ENCODE measurements at regions not wholly inside any gene's neighbourhood (a gene's known extent, or its start where the extent isn't known, plus 50 kb on each side); places are given as distances from the start of the nearest gene placed in this dataset.

GRCh38 chr5:159713773-159714172 is 202.5 kb upstream of the ADRA1B start:
- no peak for DNase-seq

GRCh38 chr5:159725475-159725874 is 190.8 kb upstream of the ADRA1B start:
- DNase-seq, result no peak

- no peak for DNase-seq
Measured at GRCh38 chr5:159727167-159727566, 189.1 kb upstream of the ADRA1B start.

- DNase-seq, result no peak
Measured at GRCh38 chr5:159730285-159730684, 186.0 kb upstream of the ADRA1B start.

DNA sequence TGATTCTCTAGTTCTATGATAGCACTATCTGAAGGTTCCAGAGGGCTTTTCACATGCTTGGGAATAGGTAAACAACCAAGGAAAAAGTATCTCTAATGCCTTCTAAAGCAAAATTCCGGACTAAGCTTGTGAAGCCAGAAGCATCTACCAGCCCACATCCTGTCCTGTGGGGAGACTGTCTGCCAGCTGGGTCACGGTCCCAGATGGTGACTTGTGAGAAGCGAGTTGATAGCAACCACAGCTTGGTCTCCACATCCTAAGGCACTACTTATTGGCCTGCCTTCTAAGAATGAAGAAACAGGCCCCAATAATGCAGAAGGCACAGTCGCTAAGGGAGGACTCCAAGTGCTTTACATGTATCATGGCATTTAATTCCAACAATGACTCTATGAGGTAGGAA is 184.1 kb upstream of the ADRA1B start:
- no peak for DNase-seq

DNA sequence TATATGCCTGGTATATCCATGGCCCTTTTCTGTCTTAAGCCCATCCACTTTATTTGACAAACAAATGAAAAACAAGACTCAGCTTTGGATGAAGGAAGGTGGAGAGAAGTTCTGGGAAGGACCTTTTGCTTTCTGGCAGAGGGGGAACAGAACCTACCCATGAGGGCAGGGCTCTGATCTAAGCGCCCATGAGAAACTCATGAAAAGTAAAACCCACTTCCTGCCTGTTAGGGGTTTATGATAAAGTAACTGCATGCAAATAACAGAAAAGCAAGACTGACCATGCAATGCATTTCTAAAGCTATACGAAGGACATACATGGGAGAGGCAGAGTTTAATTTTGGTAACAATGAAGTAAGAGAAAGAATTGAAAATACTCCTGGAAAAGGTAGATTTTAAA is 181.9 kb upstream of the ADRA1B start:
- no peak for DNase-seq

- DNase-seq, result no peak
Measured at GRCh38 chr5:159735036-159735435, 181.2 kb upstream of the ADRA1B start.

- DNase-seq, result no peak
Measured at GRCh38 chr5:159735749-159736660, 180.3 kb upstream of the ADRA1B start.

DNA sequence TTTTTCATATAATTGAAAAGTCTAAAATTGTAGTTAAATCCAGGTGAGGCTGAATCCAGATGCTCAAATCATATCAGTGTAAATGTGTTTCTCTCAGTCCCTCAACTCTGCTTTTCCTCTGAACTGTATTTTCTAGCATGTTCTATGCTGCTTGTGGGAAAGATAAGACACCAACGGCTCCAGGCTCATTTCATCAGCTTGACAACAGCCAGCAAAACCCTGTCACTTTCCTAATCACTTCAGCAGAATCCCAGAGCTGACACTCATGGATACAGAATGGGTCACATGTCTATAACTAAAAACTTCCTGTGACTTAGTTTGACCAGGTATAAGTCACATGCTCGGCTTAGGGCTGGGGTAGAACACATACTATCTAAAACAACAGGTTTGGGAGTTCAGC is 179.4 kb upstream of the ADRA1B start:
- DNase-seq, result no peak

DNA sequence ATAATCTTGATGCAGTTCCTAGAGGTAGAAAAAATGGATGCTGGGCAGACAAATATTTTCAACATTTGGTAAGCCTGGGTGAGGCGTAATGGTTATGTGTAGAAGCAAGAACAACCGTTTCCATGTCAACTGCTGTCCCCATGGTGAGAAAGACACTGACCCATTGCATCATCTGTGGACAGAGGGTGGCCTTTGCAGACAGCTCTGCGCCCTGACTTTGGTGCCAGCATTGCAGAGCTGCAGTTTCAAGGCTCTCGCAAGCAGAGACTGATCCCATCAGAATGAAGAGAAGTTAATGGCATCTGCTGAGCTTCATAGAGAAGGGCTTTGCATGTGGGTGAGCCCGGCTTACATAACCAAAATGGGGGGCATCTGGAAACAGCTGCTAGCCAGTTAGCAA is 179.0 kb upstream of the ADRA1B start:
- DNase-seq, result no peak

- DNase-seq, result no peak
Measured at GRCh38 chr5:159741829-159742322, 174.4 kb upstream of the ADRA1B start.

DNA sequence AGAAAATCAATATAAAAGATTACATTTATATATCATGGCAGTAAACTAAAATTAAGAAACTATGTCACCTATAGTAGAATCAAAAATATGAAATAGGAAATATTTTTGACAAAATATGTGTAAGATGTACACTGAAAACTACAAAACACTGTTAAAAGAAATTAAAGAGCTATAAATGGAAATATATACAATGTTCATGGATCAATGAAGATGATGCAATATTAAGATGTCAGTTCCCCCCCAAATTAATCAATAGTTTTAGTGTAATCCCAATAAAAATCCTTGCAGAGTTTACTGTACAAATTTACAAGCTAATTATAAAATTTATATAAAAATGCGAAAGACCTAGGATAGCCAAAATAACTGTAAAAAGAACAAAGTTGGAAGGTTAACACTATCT is 173.0 kb upstream of the ADRA1B start:
- no peak for DNase-seq

GRCh38 chr5:159746707-159747106 is 169.6 kb upstream of the ADRA1B start:
- DNase-seq, result no peak

GRCh38 chr5:159749146-159749545 is 167.1 kb upstream of the ADRA1B start:
- DNase-seq, result no peak

DNA sequence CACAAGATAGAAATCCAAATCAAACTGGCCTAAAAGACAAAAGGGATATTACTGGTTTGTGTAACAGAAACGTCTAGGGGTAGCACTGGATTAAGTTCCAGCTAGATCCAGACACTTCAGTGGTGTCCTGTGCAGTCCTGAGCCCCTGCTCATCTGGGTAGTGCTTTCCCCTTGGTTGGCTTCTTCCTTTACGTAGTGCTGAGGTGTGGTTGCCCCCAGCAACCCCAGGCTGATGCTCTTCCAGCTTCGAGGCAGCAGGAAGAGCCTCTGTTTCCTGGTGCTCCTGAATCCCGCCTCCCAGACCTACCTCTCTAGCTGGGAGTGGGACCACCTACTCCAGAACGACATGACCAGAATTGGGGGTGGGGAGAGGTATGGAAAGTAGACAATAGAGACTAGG is 166.1 kb upstream of the ADRA1B start:
- no peak for DNase-seq

DNA sequence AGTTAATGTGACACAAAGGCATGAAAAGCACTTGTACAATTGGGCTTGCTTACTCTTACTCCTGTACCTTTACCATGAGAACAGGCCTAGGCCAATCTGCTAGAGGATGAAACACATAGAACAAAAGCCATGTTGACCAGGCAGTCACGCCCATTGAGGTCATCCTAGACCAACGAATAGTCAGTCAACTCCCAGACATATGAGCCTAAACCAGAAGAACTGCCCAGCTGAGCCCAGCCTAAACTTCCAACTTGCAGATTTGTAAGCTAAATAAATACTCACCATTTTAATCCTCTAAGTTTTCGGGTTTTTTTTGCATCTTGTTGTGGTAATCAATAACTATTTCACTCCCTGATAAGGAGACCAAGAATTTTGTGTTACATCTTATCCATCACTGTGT is 164.8 kb upstream of the ADRA1B start:
- no peak for DNase-seq

GRCh38 chr5:159752622-159753275 is 163.5 kb upstream of the ADRA1B start:
- no peak for DNase-seq

GRCh38 chr5:159758189-159758588 is 158.1 kb upstream of the ADRA1B start:
- DNase-seq, result no peak

DNA sequence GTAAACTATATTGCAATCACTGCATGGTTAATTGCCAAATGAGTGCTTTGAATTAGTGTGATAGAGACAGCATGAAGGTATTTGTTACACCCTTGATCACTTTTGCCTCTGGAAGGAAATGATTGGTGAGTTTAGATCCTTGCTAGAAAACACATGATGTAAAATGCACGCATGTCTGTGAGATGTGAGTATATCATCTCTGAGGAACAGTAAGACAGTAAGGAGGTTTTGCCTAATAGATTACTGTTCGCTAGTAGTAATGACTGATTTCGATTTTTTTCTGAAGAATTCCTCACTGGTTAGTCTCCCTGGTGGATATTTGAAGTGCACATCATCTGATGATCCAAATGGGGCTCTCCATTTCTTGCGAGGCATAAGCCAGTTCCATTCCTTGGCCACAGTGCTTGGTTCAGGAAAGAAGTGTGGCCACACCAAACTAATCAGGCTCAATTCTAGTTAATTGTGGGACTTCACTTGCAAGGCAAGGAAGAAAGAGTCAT is 156.4 kb upstream of the ADRA1B start:
- no peak for DNase-seq

DNA sequence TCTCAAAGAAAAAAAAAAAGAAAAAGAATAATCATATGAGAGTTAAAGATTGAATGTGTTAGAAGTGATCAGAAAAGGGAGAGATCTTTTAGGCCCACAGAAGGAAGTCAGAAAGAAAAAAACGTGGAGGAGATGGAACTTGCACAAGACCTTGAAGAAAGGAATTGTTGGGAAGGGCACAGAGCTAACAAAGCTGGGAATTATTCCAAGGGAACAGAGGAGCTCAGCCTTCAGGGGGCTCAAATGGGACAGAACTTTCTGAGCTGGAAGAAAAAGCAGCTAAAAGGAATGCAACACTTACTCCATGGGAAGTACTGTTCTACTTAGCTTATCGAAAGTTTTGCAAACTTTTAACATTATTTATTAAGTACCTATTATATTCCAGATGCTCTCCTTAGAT is 153.4 kb upstream of the ADRA1B start:
- DNase-seq, result no peak

DNA sequence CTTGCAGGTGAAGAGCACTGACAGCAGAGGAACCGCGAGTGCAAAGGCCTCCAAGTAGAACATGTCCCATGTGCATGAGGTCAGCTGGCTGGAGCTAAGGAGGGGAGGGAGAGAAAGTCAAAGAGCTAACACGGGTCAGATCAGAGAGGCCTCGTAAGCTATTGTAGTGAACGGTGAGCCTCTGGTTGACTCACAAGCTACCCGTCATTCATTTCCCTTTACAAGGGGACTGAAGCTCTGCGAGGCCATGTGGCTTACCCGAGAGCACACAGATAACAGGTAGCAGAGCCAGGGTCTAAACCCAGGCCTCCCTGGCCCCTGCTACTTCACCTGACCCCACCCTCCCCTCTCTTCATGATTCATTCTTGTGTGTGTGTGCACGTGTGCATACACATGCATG is 152.7 kb upstream of the ADRA1B start:
- no peak for DNase-seq

DNA sequence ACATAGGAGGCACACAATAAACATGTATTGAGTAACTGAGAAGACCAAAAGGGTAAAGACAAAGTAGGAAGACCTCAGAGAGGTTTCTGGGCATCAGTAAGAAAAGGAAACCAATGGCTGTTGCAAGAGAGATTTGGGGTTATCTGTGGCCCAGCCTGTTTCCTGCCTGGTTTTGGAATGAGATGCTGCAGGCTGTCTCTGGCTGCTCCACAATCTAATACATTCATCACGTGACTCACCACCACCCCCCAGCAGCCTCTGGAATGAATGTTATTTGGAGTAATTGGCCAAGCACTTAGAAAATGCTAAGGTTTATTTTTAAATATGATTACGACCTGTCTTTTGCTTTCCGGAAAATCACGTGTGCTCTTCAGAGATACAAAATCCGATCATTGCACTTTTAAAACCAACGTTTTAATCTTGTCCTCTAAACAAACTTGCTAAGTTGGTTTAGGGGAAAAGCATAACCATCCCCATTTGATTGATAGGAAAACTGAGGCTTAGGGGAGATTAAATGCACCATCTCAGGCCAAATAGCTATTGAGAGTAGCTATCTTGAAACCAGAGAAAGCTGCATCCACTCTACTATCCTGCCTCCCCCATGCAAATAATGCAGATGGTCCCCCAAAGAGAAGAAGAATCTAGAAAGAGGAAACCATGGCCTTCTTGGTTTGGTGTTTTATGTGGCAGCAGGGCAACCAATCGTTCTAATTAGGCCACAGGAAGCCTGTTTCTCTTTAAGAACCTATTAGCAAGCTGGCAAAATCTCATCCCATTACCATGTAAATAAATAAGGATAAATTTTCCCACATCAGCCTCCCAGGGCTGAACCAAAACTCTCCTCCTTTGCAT is 151.8 kb upstream of the ADRA1B start:
- DNase-seq, result no peak

DNA sequence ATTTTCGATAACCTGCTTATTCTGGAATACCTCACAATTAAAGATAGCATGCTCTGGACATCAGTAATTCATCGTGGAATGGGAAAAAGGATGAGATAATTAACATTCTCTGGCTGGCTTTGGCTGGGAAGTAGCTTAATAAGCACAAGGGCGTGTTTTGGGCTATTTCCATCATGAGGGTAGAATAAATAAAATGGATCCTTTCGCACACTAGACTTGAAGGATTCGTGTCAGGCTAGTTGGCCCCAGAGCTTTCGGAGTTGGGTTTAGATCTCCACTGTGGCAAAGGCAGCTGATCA is 151.2 kb upstream of the ADRA1B start:
- no peak for DNase-seq

Data from NCI-H1417 treated with DMSO at 0.1 percent for 48 hours (cell line).